OCI-LY3 (cell line): ENCODE measurements at regions not wholly inside any gene's neighbourhood (a gene's known extent, or its start where the extent isn't known, plus 50 kb on each side); places are given as distances from the start of the nearest gene placed in this dataset.

ENCODE experiments used
- CTCF ChIP-seq: fragments of 200-600, 300-600 bp; sonication (generic); IDR thresholded peaks from 2 replicates; pipeline ENCODE4 v1.5.1; 2014; ENCODE audit warnings: antibody characterized with exemption, low read length, low read depth
- EZH2phosphoT487 ChIP-seq: fragments of 200-600 bp; shearing (Covaris generic); IDR thresholded peaks from 2 replicates; pipeline ENCODE4 v1.6.1; 2018; ENCODE audit warnings: antibody characterized with exemption, mixed run types, low read depth

GRCh38 chr3:161427347-161427746, 56.0 kb upstream of the SPTSSB start:
- TF ChIP-seq CTCF = no peak
- no peak for TF ChIP-seq EZH2phosphoT487
